DND-41 (cell line): ENCODE measurements at regions not wholly inside any gene's neighbourhood (a gene's known extent, or its start where the extent isn't known, plus 50 kb on each side); places are given as distances from the start of the nearest gene placed in this dataset.

Experiments used
- ATAC-seq: fragments of 200-7000 bp; cut with Tn5 transposase; 3 replicates; pipeline ENCODE4 v1.9.1; 2021; ENCODE audit warnings: low read depth; ENCODE audit not compliant: insufficient read depth
- DNase-seq: peaks from one replicate; pipeline ENCODE4 v3.0.0-alpha.2; 2020
- H2AFZ ChIP-seq: 2 replicates; pipeline ENCODE4 v1.6.0; 2012; ENCODE audit warnings: low read depth, low read length
- H3K27ac ChIP-seq: 2 replicates; pipeline ENCODE4 v1.5.1; 2012; ENCODE audit warnings: low read length, inconsistent platforms
- H3K27me3 ChIP-seq: fragments of 200-600 bp; sonication (generic); 2 replicates; pipeline ENCODE4 v1.6.0; 2012; ENCODE audit warnings: low read length, mild to moderate bottlenecking, inconsistent platforms; ENCODE audit not compliant: insufficient read depth, poor library complexity
- H3K36me3 ChIP-seq: 2 replicates; pipeline ENCODE4 v1.5.1; 2012; ENCODE audit warnings: low read length, inconsistent platforms; ENCODE audit not compliant: insufficient read depth
- H3K4me1 ChIP-seq: 2 replicates; pipeline ENCODE4 v1.5.1; 2012; ENCODE audit warnings: mild to moderate bottlenecking, low read length; ENCODE audit not compliant: insufficient read depth
- H3K4me2 ChIP-seq: 2 replicates; pipeline ENCODE4 v1.6.0; 2012; ENCODE audit warnings: mild to moderate bottlenecking, moderate library complexity, low read length, inconsistent platforms; ENCODE audit not compliant: insufficient read depth
- H3K4me3 ChIP-seq, 2 experiments: fragments of 200-600 bp in 1 of 2; shearing (Covaris generic) in 1 of 2; 2 replicates each; pipeline ENCODE4 v1.5.1; 2012 to 2016; ENCODE audit warnings: inconsistent platforms in 2 of 2, low read length in 2 of 2, mild to moderate bottlenecking in 2 of 2, low read depth in 1 of 2, moderate library complexity in 1 of 2
- H3K79me2 ChIP-seq: 2 replicates; pipeline ENCODE4 v1.6.0; 2012; ENCODE audit warnings: low read length, inconsistent platforms; ENCODE audit not compliant: insufficient read depth
- H3K9ac ChIP-seq: 2 replicates; pipeline ENCODE4 v1.6.0; 2012; ENCODE audit warnings: low read depth, mild to moderate bottlenecking, inconsistent platforms, low read length, moderate library complexity
- H3K9me3 ChIP-seq: 2 replicates; pipeline ENCODE4 v1.5.1; 2012; ENCODE audit warnings: low read length, moderate library complexity, mild to moderate bottlenecking, inconsistent platforms; ENCODE audit not compliant: insufficient read depth, severe bottlenecking
- H4K20me1 ChIP-seq: 2 replicates; pipeline ENCODE4 v1.6.0; 2012; ENCODE audit warnings: low read length; ENCODE audit not compliant: insufficient read depth
- CTCF ChIP-seq: IDR thresholded peaks from 2 replicates; pipeline ENCODE4 v1.5.1; 2012; ENCODE audit warnings: borderline replicate concordance, low read length, moderate library complexity, mild to moderate bottlenecking; ENCODE audit not compliant: poor library complexity, severe bottlenecking; ENCODE audit errors: extremely low read depth
- EZH2 ChIP-seq: IDR thresholded peaks from 3 replicates; pipeline ENCODE4 v1.6.1; 2012; ENCODE audit warnings: borderline replicate concordance, low read depth, mild to moderate bottlenecking, moderate library complexity, low read length, inconsistent platforms; ENCODE audit not compliant: severe bottlenecking

- H3K36me3 ChIP-seq = no peaks in the 10 kb centered on the region
- no peak overlapping the region for H3K4me2 ChIP-seq
- no peaks in the 10 kb centered on the region for H3K4me1 ChIP-seq
- no peak overlapping the region for H3K27ac ChIP-seq
- no peak overlapping the region for H2AFZ ChIP-seq
- TF ChIP-seq EZH2 (no peak), CTCF (no peak)
- H3K9me3 ChIP-seq = no peaks in the 10 kb centered on the region
- H3K27me3 ChIP-seq = no peaks in the 10 kb centered on the region
- no peak for DNase-seq
- no peak overlapping the region for H3K9ac ChIP-seq
- H3K79me2 ChIP-seq = no peaks in the 10 kb centered on the region
- no peak for ATAC-seq
- H4K20me1 ChIP-seq = no peaks in the 10 kb centered on the region
- no peak overlapping the region for H3K4me3 ChIP-seq
These were observed 61.2 kb upstream of the ARGLU1 start for GRCh38 chr13:106628936-106629659.

GRCh38 chr13:106626473-106626872 lies 58.5 kb upstream of the ARGLU1 start:
- H2AFZ ChIP-seq = no peak overlapping the region
- no peak overlapping the region for H3K4me3 ChIP-seq
- ATAC-seq = no peak
- no peaks in the 10 kb centered on the region for H3K27me3 ChIP-seq
- H3K36me3 ChIP-seq = no peaks in the 10 kb centered on the region
- DNase-seq = no peak
- no peak overlapping the region for H3K9ac ChIP-seq
- no peaks in the 10 kb centered on the region for H3K79me2 ChIP-seq
- no peak for TF ChIP-seq EZH2
- no peak for TF ChIP-seq CTCF
- H3K9me3 ChIP-seq = no peaks in the 10 kb centered on the region
- H3K27ac ChIP-seq = no peak overlapping the region
- H3K4me1 ChIP-seq = no peaks in the 10 kb centered on the region
- H4K20me1 ChIP-seq = no peaks in the 10 kb centered on the region
- H3K4me2 ChIP-seq = no peak overlapping the region

GRCh38 chr13:106625578-106625977 lies 57.6 kb upstream of the ARGLU1 start:
- Histone ChIP-seq H3K27me3 (no peaks in the 10 kb centered on the region), H3K79me2 (no peaks in the 10 kb centered on the region)
- no peak for ATAC-seq

More at GRCh38 chr13:106625578-106625977, 57.6 kb upstream of the ARGLU1 start:
- Histone ChIP-seq H3K4me3 (no peak overlapping the region), H3K36me3 (no peaks in the 10 kb centered on the region), H3K27ac (no peak overlapping the region), H3K4me2 (no peak overlapping the region), H3K9me3 (no peaks in the 10 kb centered on the region), H4K20me1 (no peaks in the 10 kb centered on the region), H3K4me1 (no peaks in the 10 kb centered on the region), H3K9ac (no peak overlapping the region), H2AFZ (no peak overlapping the region)
- TF ChIP-seq EZH2 (no peak), CTCF (no peak)
- DNase-seq = no peak
